ENCODE measurements at regions not wholly inside any gene's neighbourhood (a gene's known extent, or its start where the extent isn't known, plus 50 kb on each side); places are given as distances from the start of the nearest gene placed in this dataset.

GRCh38 chr11:39144351-39145130, 2314.9 kb downstream of the LRRC4C start:
- Histone ChIP-seq H3K27me3 (replicated peaks; ENCODE audit: control insufficient read depth, insufficient read depth, low read length) (no peaks in the 10 kb centered on the region), H3K4me3 (replicated peaks; ENCODE audit: low read depth, low read length) (no peak overlapping the region), H3K36me3 (ENCODE audit: control insufficient read depth, insufficient read depth, low read length) (no peaks in the 10 kb centered on the region)
- TF ChIP-seq CTCF (IDR thresholded peaks at IDR 0.05; ENCODE audit: insufficient read depth, low read length, poor library complexity, severe bottlenecking): no peak
- DNase-seq (ENCODE audit: extremely low read depth, insufficient read length): no peak

GRCh38 chr11:39139581-39139980, 2319.9 kb downstream of the LRRC4C start:
- Histone ChIP-seq H3K27me3 (replicated peaks; ENCODE audit: control insufficient read depth, insufficient read depth, low read length) (no peaks in the 10 kb centered on the region), H3K4me3 (replicated peaks; ENCODE audit: low read depth, low read length) (no peak overlapping the region), H3K36me3 (ENCODE audit: control insufficient read depth, insufficient read depth, low read length) (no peaks in the 10 kb centered on the region)
- TF ChIP-seq CTCF (IDR thresholded peaks at IDR 0.05; ENCODE audit: insufficient read depth, low read length, poor library complexity, severe bottlenecking): no peak
- DNase-seq (ENCODE audit: extremely low read depth, insufficient read length): no peak

GRCh38 chr11:39120890-39121289, 2338.6 kb downstream of the LRRC4C start:
- TF ChIP-seq CTCF (IDR thresholded peaks at IDR 0.05; ENCODE audit: insufficient read depth, low read length, poor library complexity, severe bottlenecking): no peak

GRCh38 chr11:39113606-39114005, 2345.8 kb downstream of the LRRC4C start:
- Histone ChIP-seq H3K27me3 (replicated peaks; ENCODE audit: control insufficient read depth, insufficient read depth, low read length) (no peaks in the 10 kb centered on the region), H3K36me3 (ENCODE audit: control insufficient read depth, insufficient read depth, low read length) (no peaks in the 10 kb centered on the region), H3K4me3 (replicated peaks; ENCODE audit: low read depth, low read length) (no peak overlapping the region)
- no peak for TF ChIP-seq CTCF (IDR thresholded peaks at IDR 0.05; ENCODE audit: insufficient read depth, low read length, poor library complexity, severe bottlenecking)
- DNase-seq (ENCODE audit: extremely low read depth, insufficient read length): no peak

More at GRCh38 chr11:39120890-39121289, 2338.6 kb downstream of the LRRC4C start:
- no peaks in the 10 kb centered on the region for H3K27me3 ChIP-seq (replicated peaks; ENCODE audit: control insufficient read depth, insufficient read depth, low read length)
- no peak overlapping the region for H3K4me3 ChIP-seq (replicated peaks; ENCODE audit: low read depth, low read length)
- no peak for DNase-seq (ENCODE audit: extremely low read depth, insufficient read length)
- H3K36me3 ChIP-seq (ENCODE audit: control insufficient read depth, insufficient read depth, low read length): no peaks in the 10 kb centered on the region

GRCh38 chr11:39102236-39102635, 2357.2 kb downstream of the LRRC4C start:
- TF ChIP-seq CTCF (IDR thresholded peaks at IDR 0.05; ENCODE audit: insufficient read depth, low read length, poor library complexity, severe bottlenecking): no peak
- Histone ChIP-seq H3K27me3 (replicated peaks; ENCODE audit: control insufficient read depth, insufficient read depth, low read length) (no peaks in the 10 kb centered on the region), H3K4me3 (replicated peaks; ENCODE audit: low read depth, low read length) (no peak overlapping the region), H3K36me3 (ENCODE audit: control insufficient read depth, insufficient read depth, low read length) (no peaks in the 10 kb centered on the region)
- DNase-seq (ENCODE audit: extremely low read depth, insufficient read length): no peak

Measured in GM06990 (cell line).